Bronchial epithelial cell (primary cell): ENCODE measurements at regions not wholly inside any gene's neighbourhood (a gene's known extent, or its start where the extent isn't known, plus 50 kb on each side); places are given as distances from the start of the nearest gene placed in this dataset.

Source experiments
- DNase-seq: peaks from one replicate; pipeline ENCODE4 v3.0.0-alpha.2; 2010; ENCODE audit warnings: low read depth
- FAIRE-seq: peaks from 2 replicates; lab custom pipeline; 2011; peaks lifted over from hg19 to GRCh38; lab: Jason Lieb, UNC
- H3K27me3 ChIP-seq: 2 replicates; pipeline ENCODE4 v1.5.1; 2011; ENCODE audit warnings: low read length; ENCODE audit not compliant: control insufficient read depth, insufficient read depth
- H3K36me3 ChIP-seq: 2 replicates; pipeline ENCODE4 v1.5.1; 2011; ENCODE audit warnings: low read length; ENCODE audit not compliant: control insufficient read depth, insufficient read depth
- H3K4me3 ChIP-seq: 2 replicates; pipeline ENCODE4 v1.5.1; 2011; ENCODE audit warnings: mild to moderate bottlenecking, low read depth, low read length, control low read depth
- CTCF ChIP-seq: IDR thresholded peaks from 2 replicates; pipeline ENCODE4 v1.5.1; 2011; ENCODE audit warnings: mild to moderate bottlenecking, moderate library complexity, low read length, control low read depth, inconsistent platforms; ENCODE audit not compliant: insufficient read depth, severe bottlenecking

DNA sequence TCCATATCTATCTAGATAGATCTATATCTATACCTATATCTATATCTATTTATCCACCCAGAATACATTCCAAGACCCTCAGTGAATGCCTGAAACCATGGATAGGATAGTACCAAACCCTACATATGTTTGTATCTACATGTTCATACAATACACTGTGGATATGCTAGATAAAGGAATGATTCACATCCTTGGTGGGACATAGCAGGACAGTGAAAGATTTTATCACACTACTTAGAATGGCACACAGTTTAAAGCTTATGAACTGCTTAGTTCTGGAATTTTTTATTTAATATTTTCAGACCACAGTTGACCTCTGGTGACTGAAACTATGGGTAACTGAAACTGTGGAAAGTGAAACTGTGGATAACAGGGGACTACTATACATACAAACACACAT lies 198.8 kb upstream of the TTC14 start:
- peak; percentile 55 for DNase-seq
- Histone ChIP-seq H3K4me3 (no peak overlapping the region), H3K27me3 (no peaks in the 10 kb centered on the region), H3K36me3 (no peaks in the 10 kb centered on the region)
- no peak for TF ChIP-seq CTCF
- no peak for FAIRE-seq

GRCh38 chr3:180408654-180409053 lies 193.3 kb upstream of the TTC14 start:
- FAIRE-seq: peak; percentile 76
- Histone ChIP-seq H3K36me3 (no peaks in the 10 kb centered on the region), H3K27me3 (no peaks in the 10 kb centered on the region), H3K4me3 (no peak overlapping the region)
- no peak for TF ChIP-seq CTCF
- peak; percentile 90 for DNase-seq

DNA sequence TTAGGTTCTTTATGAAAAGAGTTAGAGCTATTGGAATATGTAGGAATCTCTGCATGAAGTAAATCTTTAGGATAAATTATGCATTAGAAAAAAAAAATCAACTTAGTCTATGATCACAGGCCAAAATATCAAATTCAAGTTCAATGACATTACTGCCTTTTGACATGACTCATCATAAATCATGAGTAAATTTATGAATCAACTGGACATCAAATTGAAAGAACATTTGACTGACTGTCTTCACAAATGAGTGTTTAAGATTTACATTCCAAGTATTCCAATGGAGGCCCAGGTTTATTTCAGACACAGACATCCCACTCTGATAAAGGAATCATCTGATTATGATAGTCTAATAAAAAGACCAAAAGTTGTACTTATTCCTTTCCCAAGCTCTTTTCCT lies 192.8 kb upstream of the TTC14 start:
- no peaks in the 10 kb centered on the region for H3K27me3 ChIP-seq
- FAIRE-seq: no peak
- no peak for TF ChIP-seq CTCF
- DNase-seq: peak; percentile 88
- no peak overlapping the region for H3K4me3 ChIP-seq
- no peaks in the 10 kb centered on the region for H3K36me3 ChIP-seq

DNA sequence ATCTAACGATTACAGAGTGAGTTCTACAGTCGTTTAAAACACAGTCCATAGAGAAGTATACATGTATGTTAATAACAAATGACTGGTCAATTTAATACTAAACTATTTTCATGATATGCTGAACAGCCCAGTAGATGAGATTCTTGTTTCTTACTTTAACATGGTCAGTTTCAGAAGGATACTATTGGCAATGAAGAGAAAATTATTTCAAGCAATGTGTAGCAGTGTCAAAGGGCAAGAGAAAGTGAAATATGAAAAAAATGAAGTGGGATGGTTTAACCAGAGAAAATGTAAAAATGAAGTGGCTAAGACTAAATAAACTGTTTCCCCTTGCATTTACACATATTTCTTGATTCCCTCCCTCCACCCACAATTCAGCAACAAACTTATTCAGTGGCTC lies 192.1 kb upstream of the TTC14 start:
- Histone ChIP-seq H3K36me3 (no peaks in the 10 kb centered on the region), H3K4me3 (no peak overlapping the region), H3K27me3 (no peaks in the 10 kb centered on the region)
- DNase-seq: no peak
- FAIRE-seq: no peak
- TF ChIP-seq CTCF: no peak

- no peak for TF ChIP-seq CTCF
- DNase-seq: no peak
- FAIRE-seq: no peak
- no peaks in the 10 kb centered on the region for H3K36me3 ChIP-seq
- H3K4me3 ChIP-seq: no peak overlapping the region
- no peaks in the 10 kb centered on the region for H3K27me3 ChIP-seq
Observed at GRCh38 chr3:180414157-180414556, 187.8 kb upstream of the TTC14 start.

DNA sequence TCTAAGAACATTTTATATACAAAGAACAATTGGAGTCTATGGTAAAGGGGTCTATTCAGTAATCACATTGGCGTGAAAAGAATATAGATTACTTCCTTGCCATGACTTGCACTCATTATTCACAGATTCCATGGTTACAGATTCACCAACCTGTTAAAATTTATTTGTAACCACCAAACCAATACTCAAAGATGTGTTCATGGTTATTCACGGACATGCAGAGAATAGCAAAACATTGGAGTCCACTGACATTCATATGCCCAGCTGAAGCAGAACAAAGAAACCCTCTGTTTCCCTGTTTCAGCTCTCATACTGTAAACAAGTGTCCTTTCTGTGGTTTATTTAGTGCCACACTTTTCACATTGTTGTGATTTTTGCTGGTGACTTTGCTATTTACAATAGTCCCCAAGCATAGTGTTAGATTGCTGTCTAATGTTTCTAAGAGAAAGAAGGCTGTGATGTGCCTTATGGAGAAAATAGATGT lies 185.8 kb upstream of the TTC14 start:
- H3K36me3 ChIP-seq: no peaks in the 10 kb centered on the region
- no peak overlapping the region for H3K4me3 ChIP-seq
- DNase-seq (peak; percentile 51), FAIRE-seq (no peak)
- TF ChIP-seq CTCF: no peak
- no peaks in the 10 kb centered on the region for H3K27me3 ChIP-seq
